ENCODE measurements at regions not wholly inside any gene's neighbourhood (a gene's known extent, or its start where the extent isn't known, plus 50 kb on each side); places are given as distances from the start of the nearest gene placed in this dataset.
"Not testable (repeated sequence)": the region's sequence is repeated elsewhere in the genome, so short reads cannot be mapped to it uniquely, and the experiment has no call there.

DNA sequence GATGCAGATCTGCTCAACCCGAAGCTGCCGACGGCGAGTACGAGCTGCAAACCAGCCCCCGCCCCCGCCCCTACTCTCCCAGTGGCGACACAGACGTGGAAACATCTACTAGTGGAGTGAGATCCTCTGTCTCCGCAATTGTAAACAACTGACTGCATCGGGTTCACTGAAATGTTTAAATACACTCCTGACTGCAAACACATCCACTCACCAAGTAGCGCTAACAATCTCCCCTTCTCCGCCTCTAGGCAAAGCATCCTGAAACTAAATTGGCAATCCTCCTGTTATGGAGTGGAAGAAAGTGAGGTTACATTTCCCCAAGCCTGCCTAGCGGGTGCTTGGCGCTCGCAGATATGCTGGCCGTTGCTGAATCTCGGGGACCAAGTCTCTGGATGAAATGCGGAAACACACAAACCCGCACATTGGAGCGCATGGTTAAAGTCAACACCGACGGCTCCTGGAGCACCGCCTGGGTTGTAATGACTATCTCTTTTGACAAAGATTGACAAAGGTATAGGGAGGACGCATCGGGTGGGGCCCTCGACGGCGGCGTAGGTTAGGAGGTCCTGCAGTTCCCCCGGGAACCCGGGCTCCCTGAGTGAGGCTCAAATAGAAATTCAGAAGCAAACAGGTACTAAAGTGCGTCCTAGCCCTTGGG lies 117.0 kb upstream of the TEX13C start:
- no peak for DNase-seq

DNA sequence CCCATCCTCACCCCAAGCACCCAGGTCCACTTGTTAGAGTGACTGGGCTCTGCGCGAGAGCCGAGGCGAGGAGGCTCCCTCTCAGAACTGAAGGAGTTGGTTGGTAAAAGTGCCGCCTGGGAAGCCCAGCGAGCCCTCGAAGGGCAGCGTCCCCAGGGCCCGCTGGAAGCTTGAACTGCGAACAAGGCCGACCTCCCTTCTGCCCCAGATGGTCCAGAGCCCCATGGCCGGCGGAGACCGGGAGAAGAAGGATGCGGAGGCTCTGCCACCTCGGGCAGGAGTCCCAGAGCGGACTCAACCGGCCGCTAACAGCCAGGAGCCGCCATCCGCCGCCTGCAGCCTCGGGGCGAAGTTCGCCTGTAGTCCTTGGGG lies 116.3 kb upstream of the TEX13C start:
- DNase-seq = no peak

DNA sequence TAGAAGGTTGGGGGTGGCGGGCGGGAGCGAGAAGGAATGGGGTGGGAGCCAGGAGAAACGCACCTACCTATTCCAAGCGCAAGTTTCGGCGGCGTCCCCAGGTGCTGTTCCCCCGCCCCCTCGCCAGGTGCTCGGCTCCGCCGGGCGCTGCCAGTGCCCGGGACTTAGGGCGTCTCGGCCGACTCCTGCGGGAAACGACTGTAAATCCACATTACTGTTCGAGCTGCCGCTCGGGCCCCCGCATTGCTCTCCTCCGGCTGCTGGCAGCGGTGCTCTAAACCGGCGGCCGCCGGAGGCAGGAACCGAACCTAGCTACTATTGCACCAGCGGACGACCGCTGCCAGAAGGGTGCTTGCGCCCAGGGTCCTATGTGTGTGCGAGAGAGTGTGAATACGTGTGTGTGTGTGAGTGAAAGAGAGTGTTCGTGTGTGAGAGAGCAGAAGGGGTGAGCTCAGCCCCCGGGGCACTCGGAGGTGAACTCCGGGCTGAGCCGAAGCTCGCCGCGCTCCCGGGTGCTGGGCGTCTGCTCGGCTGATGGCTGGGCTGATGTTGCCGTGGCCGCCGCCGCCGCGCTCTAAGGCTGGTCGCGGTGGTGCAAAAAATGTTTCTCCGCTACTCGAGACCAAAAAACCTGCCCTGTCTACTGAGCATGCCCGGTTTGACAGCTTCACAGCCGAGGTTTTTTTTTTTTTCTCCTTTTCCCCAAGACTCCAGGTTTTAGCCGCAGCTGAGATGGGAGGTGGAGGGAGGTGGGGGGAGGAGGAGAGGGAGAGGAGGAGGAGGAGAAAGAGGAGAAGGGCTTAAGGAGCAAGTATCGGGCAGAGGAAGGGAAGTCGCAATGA lies 115.7 kb upstream of the TEX13C start:
- DNase-seq = no peak

DNA sequence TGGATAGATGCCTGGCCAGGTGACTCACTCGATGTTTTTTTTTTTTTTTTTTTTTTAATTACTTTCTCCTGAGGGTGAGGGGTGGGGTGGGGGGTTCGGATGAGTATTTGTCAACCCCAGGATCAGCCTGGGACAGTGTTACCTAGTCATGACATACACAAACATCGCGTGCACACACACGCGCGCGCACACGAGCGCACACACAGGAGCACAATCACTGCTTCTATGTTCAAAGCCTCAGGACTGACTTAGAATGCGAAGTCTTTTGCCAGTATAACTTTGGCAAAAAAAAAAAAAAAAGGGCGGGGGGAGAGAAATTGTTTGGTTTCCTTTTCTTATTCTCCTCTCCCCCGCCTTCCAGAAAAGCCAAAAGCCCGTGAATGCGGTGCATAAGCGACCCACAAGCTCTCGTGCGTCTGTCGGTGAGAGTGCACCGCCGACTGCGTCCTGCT lies 115.0 kb upstream of the TEX13C start:
- DNase-seq = no peak

DNA sequence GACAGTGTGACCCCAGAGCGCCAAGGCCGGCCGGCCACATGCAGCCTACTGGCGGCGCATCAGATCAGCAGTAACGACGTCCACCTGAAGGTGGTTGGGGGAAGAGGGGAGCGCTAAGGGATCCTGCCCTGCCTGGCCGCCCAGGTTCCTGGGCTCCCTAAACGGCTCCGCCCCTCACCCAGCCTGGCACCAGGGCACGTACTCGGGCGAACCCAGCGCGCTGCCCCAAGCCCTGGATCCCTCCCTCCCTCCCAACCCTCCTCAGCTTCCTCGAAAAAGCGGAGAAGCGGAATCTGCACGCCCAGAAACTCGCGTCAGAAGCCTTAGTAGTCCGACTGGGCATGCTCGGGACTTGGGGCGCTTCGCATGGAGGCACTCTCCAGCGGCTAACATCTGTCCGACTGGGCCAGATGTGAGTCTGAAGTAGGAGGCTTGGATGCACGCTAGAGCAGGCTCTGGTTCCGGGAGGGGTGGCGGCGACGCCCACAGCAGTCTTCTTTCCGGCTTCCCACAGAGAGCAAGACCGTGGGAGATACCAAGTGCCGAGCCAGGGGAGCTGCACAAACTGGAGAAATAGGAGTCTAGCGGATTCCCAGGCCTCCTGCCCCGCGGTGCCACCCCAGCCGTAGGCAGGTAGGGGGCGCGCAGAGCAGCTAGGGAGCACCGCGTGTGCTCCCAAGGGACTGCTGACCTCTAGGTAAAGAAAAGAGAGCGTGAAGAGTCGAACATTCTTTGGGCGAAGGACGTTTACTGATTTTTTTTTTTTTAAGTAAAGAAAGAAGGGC lies 114.3 kb upstream of the TEX13C start:
- peak; percentile 28 for DNase-seq

DNA sequence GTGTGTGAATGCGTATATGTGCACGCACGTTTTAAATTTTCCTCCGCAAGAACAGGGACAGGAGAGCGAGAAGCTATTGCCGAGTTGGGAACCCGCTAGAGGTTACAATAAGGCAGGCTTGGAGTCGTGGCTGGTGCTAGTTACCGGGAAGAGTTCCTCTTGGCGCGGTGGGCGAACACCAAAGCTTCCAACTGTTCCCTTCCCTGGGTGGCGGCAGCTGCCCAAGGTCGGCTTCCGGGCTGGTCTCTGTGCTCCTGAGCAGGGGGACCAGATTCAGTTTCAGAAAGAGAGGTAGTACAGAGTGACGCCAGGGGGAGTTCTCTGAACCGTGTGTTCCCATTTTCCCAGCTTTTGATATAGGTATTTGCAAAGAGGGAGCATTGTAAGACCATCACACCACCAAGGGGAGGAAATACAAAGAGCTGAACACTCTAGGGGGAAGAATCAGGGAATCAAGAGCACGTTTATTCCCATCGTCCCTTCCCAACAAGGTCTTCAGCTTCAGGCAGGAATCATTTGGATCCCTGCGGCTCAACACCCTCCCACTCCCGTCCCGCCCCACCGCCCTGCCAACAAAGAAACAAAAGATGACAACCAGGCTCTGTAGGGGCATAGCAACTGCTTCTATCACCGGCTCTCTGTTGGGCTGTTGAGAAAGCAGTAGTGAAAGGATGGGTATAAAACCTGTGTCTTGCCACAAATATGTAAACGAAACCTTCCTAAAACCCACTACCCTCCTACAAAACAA lies 113.6 kb upstream of the TEX13C start:
- peak; percentile 33 for DNase-seq

DNA sequence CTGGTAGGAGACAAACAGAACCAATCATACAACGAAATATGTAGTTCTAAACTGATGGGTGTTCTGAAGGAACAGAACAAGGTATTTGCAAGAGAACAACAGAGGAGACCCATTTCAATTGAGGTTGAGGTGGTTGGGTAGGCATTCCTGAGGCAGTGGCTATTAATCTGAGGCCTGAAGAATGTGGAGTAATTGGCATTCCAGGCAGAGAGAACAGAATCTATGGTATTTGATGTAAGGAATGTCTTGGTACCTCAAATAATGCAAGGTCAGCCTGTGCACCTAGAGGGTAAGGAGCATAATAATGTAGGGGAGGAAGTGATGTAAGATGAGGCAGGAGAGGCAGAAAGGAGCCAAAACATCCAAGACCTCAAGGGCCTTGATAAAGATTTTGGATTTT lies 109.5 kb upstream of the TEX13C start:
- no peak for DNase-seq

DNA sequence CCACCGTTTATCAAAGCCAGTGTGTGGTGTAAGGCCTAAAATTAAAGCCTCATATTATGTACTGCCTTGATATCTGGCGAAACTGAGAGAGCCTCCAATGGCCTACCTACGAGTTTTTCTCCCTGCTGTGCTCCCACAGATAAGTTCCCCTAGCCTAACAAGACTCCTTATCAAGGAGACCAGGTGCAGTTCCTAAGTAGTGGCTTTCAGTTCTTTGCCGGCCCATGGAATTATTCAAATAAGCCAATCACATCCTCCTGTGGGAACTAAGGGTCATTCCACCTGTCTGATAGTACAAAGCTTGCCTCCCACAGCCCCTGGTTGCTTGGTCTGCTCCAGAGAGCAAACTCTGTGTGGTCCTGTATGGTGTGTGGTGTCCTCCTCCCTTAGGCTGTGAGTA lies 99.8 kb upstream of the TEX13C start:
- DNase-seq = no peak

DNA sequence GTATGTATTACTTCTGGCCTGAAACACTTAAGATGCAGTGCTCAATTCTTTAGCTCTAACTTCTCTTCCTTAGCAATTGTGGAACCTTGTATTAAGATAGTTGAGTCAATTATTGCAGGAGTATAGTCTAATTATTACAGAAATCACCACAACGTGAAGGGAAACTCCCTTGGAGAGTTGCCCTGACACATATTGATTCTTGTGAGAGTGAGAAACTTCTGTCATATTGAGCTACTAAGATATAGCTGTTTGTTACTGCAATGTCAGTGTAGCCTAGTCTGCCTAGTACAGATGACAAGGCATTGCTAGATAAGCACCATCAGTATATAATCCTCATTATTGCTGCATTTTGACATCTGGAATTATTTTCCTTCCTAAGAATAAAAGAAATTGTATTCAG lies 82.7 kb upstream of the TEX13C start:
- DNase-seq = no peak

DNA sequence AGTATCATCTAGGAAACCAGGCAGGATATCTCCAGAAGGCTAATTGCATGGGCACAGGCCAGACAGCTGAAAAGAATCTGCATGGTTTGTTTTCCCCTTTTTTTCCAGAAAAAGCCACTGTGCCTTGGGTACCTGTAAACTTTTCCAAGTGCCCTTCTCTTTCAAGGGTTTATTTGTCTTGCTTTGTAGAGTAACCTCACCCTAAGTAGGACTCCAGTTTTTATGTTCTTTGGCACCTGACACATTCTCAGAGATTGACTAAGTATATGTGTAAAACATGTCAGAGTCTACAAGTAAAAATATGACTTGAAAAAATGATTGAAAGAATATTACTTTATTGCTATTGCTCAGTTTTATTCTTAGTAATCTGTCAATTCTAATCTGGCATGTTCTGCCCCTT lies 70.7 kb upstream of the TEX13C start:
- DNase-seq = no peak

DNA sequence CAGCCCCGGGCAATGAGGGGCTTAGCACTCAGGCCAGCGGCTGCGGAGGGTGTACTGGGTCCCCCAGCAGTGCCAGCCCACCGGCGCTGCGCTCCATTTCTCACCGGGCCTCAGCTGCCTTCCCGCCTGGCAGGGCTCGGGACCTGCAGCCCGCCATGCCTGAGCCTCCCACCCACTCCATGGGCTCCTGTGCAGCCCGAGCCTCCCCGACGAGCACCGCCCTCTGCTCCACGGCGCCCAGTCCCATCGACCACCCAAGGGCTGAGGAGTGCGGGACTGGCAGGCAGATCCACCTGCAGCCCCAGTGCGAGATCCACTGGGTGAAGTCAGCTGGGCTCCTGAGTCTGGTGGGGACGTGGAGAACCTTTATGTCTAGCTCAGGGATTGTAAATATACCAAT lies 63.9 kb upstream of the TEX13C start:
- not testable (repeated sequence) for DNase-seq

DNA sequence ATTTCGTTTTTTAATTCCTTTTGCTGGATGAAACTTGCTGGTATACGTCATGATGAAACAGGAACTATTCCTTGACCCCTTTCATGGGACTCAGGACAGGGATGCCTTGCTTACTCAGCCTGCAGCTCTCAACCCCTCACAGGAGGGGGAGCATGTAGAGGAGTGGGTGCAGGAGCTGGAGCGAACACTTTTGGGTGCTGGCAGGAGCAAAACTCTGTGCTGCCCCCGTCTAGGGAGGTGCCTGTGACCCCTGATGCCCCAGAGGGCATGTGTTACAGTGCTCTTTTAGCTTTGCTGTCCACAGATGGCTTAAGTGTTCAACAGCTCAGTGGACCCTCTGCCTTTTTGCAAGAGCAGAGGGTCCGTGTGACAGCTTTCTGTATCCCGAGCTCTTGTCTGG lies 56.8 kb upstream of the TEX13C start:
- DNase-seq = no peak

DNA sequence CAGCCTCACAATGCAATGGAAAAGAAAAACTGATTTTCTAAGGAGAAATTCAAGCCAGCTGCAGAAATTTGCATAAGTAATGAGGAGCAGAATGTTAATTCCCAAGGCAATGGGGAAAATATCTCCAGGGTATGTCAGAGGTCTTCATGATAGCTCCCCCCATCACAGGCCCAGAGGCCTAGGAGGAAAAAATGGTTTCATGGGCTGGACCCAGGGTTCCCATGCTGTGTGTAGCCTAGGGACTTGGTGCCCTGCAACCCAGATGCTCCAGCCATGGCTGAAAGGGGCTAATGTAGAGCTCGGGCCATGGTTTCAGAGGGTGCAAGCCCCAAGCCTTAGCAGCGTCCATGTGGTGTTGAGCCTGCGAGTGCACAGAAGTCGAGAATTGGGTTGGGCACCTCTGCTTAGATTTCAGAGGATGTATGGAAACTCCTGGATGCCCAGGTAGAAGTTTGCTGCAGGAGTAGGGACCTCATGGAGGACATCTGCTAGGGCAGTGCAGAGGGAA lies 53.5 kb upstream of the TEX13C start:
- no peak for DNase-seq

All from NCI-H524 treated with DMSO at 0.1 percent for 48 hours (cell line).